Lower leg skin (tissue), 3 donors: ENCODE measurements at regions not wholly inside any gene's neighbourhood (a gene's known extent, or its start where the extent isn't known, plus 50 kb on each side); places are given as distances from the start of the nearest gene placed in this dataset.

Source experiments
- POLR2A ChIP-seq, 2 donors: fragments of 450-650 bp; IDR thresholded peaks; one replicate each; pipeline ENCODE4 v1.6.1; 2016 to 2017; ENCODE audit warnings: antibody characterized with exemption in 2 of 2, mild to moderate bottlenecking in 1 of 2, moderate library complexity in 1 of 2
- TF ChIP-seq, protein P1 (sequence below), 3 donors: fragments of 450-650 bp; IDR thresholded peaks; one replicate each; pipeline ENCODE4 v1.5.1; 2016; ENCODE audit warnings: antibody characterized with exemption in 3 of 3, mild to moderate bottlenecking in 3 of 3, moderate library complexity in 2 of 3

DNA sequence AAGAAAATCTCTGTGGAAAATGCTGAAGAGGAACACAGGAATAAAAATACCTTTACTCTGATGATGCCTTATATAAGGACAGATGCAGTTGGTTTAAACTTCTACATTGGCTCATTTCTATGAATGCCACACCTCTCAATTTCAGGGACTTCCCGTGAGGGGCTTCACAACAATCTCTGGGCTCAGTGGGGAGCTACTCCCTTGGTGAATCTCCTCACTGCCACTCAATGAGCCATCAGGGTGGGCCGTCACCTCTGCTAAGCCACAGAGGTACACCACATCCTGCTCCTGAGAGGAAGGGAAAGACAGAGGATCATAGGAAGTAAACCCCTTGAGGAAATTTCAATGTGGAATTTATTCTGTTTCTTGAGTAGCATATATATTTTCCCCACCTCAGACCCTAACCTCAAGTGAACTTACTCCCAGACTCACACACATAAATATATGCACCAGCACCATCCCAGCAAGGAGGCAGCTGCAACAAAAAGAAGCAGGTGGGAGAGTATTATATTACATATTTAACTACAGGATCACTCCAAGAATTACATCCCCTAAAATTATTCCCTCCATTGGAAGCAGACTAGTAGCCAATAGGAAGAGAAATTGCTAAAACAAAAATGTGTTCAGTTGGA, 63.3 kb upstream of the PRSS1 start:
- TF ChIP-seq, protein P1, sequence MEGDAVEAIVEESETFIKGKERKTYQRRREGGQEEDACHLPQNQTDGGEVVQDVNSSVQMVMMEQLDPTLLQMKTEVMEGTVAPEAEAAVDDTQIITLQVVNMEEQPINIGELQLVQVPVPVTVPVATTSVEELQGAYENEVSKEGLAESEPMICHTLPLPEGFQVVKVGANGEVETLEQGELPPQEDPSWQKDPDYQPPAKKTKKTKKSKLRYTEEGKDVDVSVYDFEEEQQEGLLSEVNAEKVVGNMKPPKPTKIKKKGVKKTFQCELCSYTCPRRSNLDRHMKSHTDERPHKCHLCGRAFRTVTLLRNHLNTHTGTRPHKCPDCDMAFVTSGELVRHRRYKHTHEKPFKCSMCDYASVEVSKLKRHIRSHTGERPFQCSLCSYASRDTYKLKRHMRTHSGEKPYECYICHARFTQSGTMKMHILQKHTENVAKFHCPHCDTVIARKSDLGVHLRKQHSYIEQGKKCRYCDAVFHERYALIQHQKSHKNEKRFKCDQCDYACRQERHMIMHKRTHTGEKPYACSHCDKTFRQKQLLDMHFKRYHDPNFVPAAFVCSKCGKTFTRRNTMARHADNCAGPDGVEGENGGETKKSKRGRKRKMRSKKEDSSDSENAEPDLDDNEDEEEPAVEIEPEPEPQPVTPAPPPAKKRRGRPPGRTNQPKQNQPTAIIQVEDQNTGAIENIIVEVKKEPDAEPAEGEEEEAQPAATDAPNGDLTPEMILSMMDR (IDR thresholded peaks at IDR 0.05), result no peak
- TF ChIP-seq POLR2A (IDR thresholded peaks at IDR 0.05), result no peak
